SK-N-SH (cell line): ENCODE measurements at regions not wholly inside any gene's neighbourhood (a gene's known extent, or its start where the extent isn't known, plus 50 kb on each side); places are given as distances from the start of the nearest gene placed in this dataset.

Source experiments
- CTCF ChIA-PET: fragments of 300-600, 350-600 bp; formaldehyde crosslinking; extraction: SDS; loops from one replicate; lab custom pipeline; 2021; lab: Yijun Ruan, JAX
- POLR2A ChIA-PET: fragments of 350-600 bp; sonication (Branson Sonifier 250); formaldehyde crosslinking; extraction: SDS; loops from one replicate; lab custom pipeline; 2020; ENCODE audit warnings: antibody characterized with exemption, inconsistent platforms; lab: Yijun Ruan, JAX
- DNase-seq: peaks from one replicate; pipeline ENCODE4 v3.0.0; 2012
- H2AFZ ChIP-seq: fragments of 200-600 bp; sonication (generic); 2 replicates; pipeline ENCODE4 v1.8.1; 2016; ENCODE audit warnings: antibody characterized with exemption, mild to moderate bottlenecking, low read depth
- H3F3A ChIP-seq: fragments of 200-600 bp; sonication (generic); replicated peaks from 2 replicates; pipeline ENCODE3; 2016; ENCODE audit warnings: antibody characterized with exemption, mild to moderate bottlenecking; ENCODE audit not compliant: insufficient read depth
- H3K27ac ChIP-seq, 2 experiments: fragments of 200-500 bp in 1 of 2; fragments of 200-600 bp in 1 of 2; sonication (Bioruptor generic) in 1 of 2; sonication (generic), shearing (Covaris generic) in 1 of 2; 2 replicates each; pipeline versions ENCODE4 v1.5.1 to v1.6.1; 2014 to 2016; ENCODE audit warnings: low read depth in 2 of 2, inconsistent platforms in 1 of 2, low read length in 1 of 2, mild to moderate bottlenecking in 1 of 2, mixed read lengths in 1 of 2
- H3K27me3 ChIP-seq: fragments of 200-600 bp; sonication (generic), shearing (Covaris generic); 2 replicates; pipeline ENCODE4 v1.6.1; 2016; ENCODE audit warnings: mixed run types; ENCODE audit not compliant: insufficient read depth
- H3K36me3 ChIP-seq, 2 experiments: fragments of 200-500 bp in 1 of 2; fragments of 200-600 bp in 1 of 2; sonication (Bioruptor generic) in 1 of 2; sonication (generic) in 1 of 2; replicated peaks in 1 of 2; 2 replicates each; pipeline versions ENCODE3 to v1.5.1; 2014 to 2016; ENCODE audit warnings: low read length in 1 of 2, mild to moderate bottlenecking in 1 of 2; ENCODE audit not compliant: insufficient read depth in 2 of 2, control insufficient read depth in 1 of 2
- H3K4me1 ChIP-seq, 2 experiments: fragments of 200-500 bp in 1 of 2; fragments of 200-600 bp in 1 of 2; sonication (Bioruptor generic) in 1 of 2; sonication (generic), shearing (Covaris generic) in 1 of 2; 2 replicates each; pipeline versions ENCODE4 v1.5.1 to v1.6.1; 2014 to 2016; ENCODE audit warnings: low read depth in 1 of 2, low read length in 1 of 2, mixed run types in 1 of 2; ENCODE audit not compliant: insufficient read depth in 2 of 2, control insufficient read depth in 1 of 2
- H3K4me2 ChIP-seq: fragments of 200-600 bp; sonication (generic), shearing (Covaris generic); 2 replicates; pipeline ENCODE4 v1.6.1; 2017; ENCODE audit warnings: mixed run types
- H3K4me3 ChIP-seq, 2 experiments: fragments of 200-500 bp in 1 of 2; fragments of 200-600 bp in 1 of 2; sonication (Bioruptor generic) in 1 of 2; sonication (generic), shearing (Covaris generic) in 1 of 2; 2 replicates each; pipeline versions ENCODE4 v1.5.1 to v1.8.1; 2014 to 2016; ENCODE audit warnings: low read depth in 2 of 2, inconsistent platforms in 1 of 2, low read length in 1 of 2, mild to moderate bottlenecking in 1 of 2, mixed read lengths in 1 of 2, moderate library complexity in 1 of 2
- H3K79me2 ChIP-seq: fragments of 200-600 bp; sonication (generic); 2 replicates; pipeline ENCODE4 v1.8.1; 2017; ENCODE audit warnings: mild to moderate bottlenecking; ENCODE audit not compliant: insufficient read depth
- H3K9ac ChIP-seq: fragments of 200-600 bp; sonication (generic); 2 replicates; pipeline ENCODE4 v1.6.1; 2017; ENCODE audit warnings: mixed run types
- H3K9me2 ChIP-seq: fragments of 200-600 bp; sonication (generic); 2 replicates; pipeline ENCODE4 v1.6.1; 2017; ENCODE audit warnings: mixed run types
- H3K9me3 ChIP-seq: fragments of 200-600 bp; sonication (generic); 2 replicates; pipeline ENCODE4 v1.6.1; 2017; ENCODE audit warnings: mixed run types, mild to moderate bottlenecking, moderate library complexity
- H4K20me1 ChIP-seq: fragments of 200-600 bp; sonication (generic); 2 replicates; pipeline ENCODE4 v1.6.1; 2017; ENCODE audit warnings: mild to moderate bottlenecking, mixed run types; ENCODE audit not compliant: insufficient read depth
- EP300 ChIP-seq, 2 experiments: IDR thresholded peaks; 2 replicates each; pipeline versions ENCODE4 v1.4.0 to v1.6.1; 2012; ENCODE audit warnings: borderline replicate concordance in 1 of 2, low read depth in 1 of 2, low read length in 1 of 2
- EZH2phosphoT487 ChIP-seq: fragments of 200-600 bp; sonication (generic); IDR thresholded peaks from 2 replicates; pipeline ENCODE4 v1.6.1; 2017; ENCODE audit warnings: low read depth, mixed run types, mild to moderate bottlenecking, antibody characterized with exemption, moderate library complexity, borderline replicate concordance
- FOSL2 ChIP-seq: IDR thresholded peaks from 2 replicates; pipeline ENCODE4 v1.4.0; 2012; ENCODE audit warnings: low read depth, mild to moderate bottlenecking, moderate library complexity, borderline replicate concordance
- FOXM1 ChIP-seq: IDR thresholded peaks from 2 replicates; pipeline ENCODE4 v1.4.0; 2012; ENCODE audit warnings: low read depth, mild to moderate bottlenecking
- GABPA ChIP-seq: IDR thresholded peaks from 2 replicates; pipeline ENCODE4 v1.4.0; 2012; ENCODE audit warnings: low read depth, mild to moderate bottlenecking
- GATA2 ChIP-seq: sonication (generic); formaldehyde crosslinking; IDR thresholded peaks from 2 replicates; pipeline ENCODE4 v1.5.0; 2020; ENCODE audit warnings: mild to moderate bottlenecking, missing genetic modification reagents
- IRF3 ChIP-seq: fragments of 150-350 bp; IDR thresholded peaks from 2 replicates; pipeline ENCODE4 v1.6.1; 2016; ENCODE audit warnings: mild to moderate bottlenecking, low read depth, low read length
- JUND ChIP-seq: IDR thresholded peaks from 2 replicates; pipeline ENCODE4 v1.4.0; 2012
- MXI1 ChIP-seq: IDR thresholded peaks from 2 replicates; pipeline ENCODE4 v1.6.1; 2012; ENCODE audit warnings: mild to moderate bottlenecking, low read depth, low read length, improper control_type of control experiment
- RFX5 ChIP-seq: IDR thresholded peaks from 2 replicates; pipeline ENCODE4 v1.6.1; 2012; ENCODE audit warnings: mild to moderate bottlenecking, improper control_type of control experiment, low read length
- RXRA ChIP-seq: IDR thresholded peaks from 2 replicates; pipeline ENCODE4 v1.4.0; 2012; ENCODE audit warnings: low read depth, mild to moderate bottlenecking, borderline replicate concordance
- SIN3A ChIP-seq: IDR thresholded peaks from 2 replicates; pipeline ENCODE4 v1.6.1; 2012; ENCODE audit warnings: low read depth, mild to moderate bottlenecking, low read length, moderate library complexity, borderline replicate concordance
- TAF1 ChIP-seq: IDR thresholded peaks from 2 replicates; pipeline ENCODE4 v1.6.1; 2012; ENCODE audit warnings: low read depth, mild to moderate bottlenecking, low read length, moderate library complexity, borderline replicate concordance
- WGBS: methylation state at CpG from one replicate; pipeline ENCODE4 v1.1.6; 2017; ENCODE audit warnings: low lambda C conversion rate; 5-methylcytosine and 5-hydroxymethylcytosine counted together

- ChIA-PET CTCF (no interaction called here), POLR2A (no interaction called here)
- no peaks in the 10 kb centered on the region for H3K9me2 ChIP-seq
- H2AFZ ChIP-seq: no peak overlapping the region
- H4K20me1 ChIP-seq: no peaks in the 10 kb centered on the region
- H3K9ac ChIP-seq: no peak overlapping the region
- H3K9me3 ChIP-seq: no peaks in the 10 kb centered on the region
- H3F3A ChIP-seq: no peaks in the 10 kb centered on the region
- peaks cover 0 to 4% of the 10 kb centered on the region in 2 experiments; a peak in 1 of 4 replicates for H3K4me1 ChIP-seq
- no peak overlapping the region for H3K4me2 ChIP-seq
- no peak for DNase-seq
- 47% methylated on average over 1 of the region's 1 CpG for WGBS
- no peak overlapping the region for H3K27ac ChIP-seq
- no peaks in the 10 kb centered on the region for H3K27me3 ChIP-seq
- H3K36me3 ChIP-seq: no peaks in the 10 kb centered on the region
- no peaks in the 10 kb centered on the region for H3K79me2 ChIP-seq
- no peak overlapping the region for H3K4me3 ChIP-seq
- no peak for TF ChIP-seq TAF1
- TF ChIP-seq GABPA: no peak
- no peak for TF ChIP-seq FOXM1
- TF ChIP-seq RFX5: no peak
- TF ChIP-seq MXI1: no peak
- TF ChIP-seq EZH2phosphoT487: no peak
- no peak for TF ChIP-seq IRF3
- no peak for TF ChIP-seq FOSL2
- TF ChIP-seq EP300 (IDR thresholded peaks at IDR 0.05; ENCODE audit: borderline replicate concordance in 1 of 2, low read depth in 1 of 2, low read length in 1 of 2): no peak
- TF ChIP-seq, all 33 proteins: peak for 0
These were observed 300.6 kb upstream of the PRMT6 start for GRCh38 chr1:106755682-106756406.

- TF ChIP-seq GATA2 (CRISPR knock-in tag): no peak
- no peak for TF ChIP-seq RXRA
- TF ChIP-seq JUND: no peak
- no peak for TF ChIP-seq EP300 (IDR thresholded peaks at IDR 0.05; ENCODE audit: borderline replicate concordance in 1 of 2, low read depth in 1 of 2, low read length in 1 of 2)
- no peak for TF ChIP-seq FOXM1
- no peak for TF ChIP-seq SIN3A
- H3K9ac ChIP-seq: no peak overlapping the region
- WGBS: 63% methylated on average over 1 of the region's 1 CpG
- no peaks in the 10 kb centered on the region; the same call in 1 of the 2 replicates for H3K9me3 ChIP-seq
- no peaks in the 10 kb centered on the region for H3K79me2 ChIP-seq
- ChIA-PET POLR2A (no interaction called here), CTCF (no interaction called here)
- H3K4me2 ChIP-seq: no peak overlapping the region
- H3K9me2 ChIP-seq: no peaks in the 10 kb centered on the region
- DNase-seq: no peak
- H3K4me3 ChIP-seq: no peak overlapping the region
- H3K36me3 ChIP-seq: no peaks in the 10 kb centered on the region
- no peaks in the 10 kb centered on the region for H4K20me1 ChIP-seq
- H3K27me3 ChIP-seq: no peaks in the 10 kb centered on the region
- no peak overlapping the region for H2AFZ ChIP-seq
- H3K27ac ChIP-seq: no peak overlapping the region
- peaks cover 0 to 6% of the 10 kb centered on the region in 2 experiments; a peak in 1 of 4 replicates for H3K4me1 ChIP-seq
- no peaks in the 10 kb centered on the region for H3F3A ChIP-seq
These were observed 299.7 kb upstream of the PRMT6 start for GRCh38 chr1:106756752-106757151.
